ENCODE measurements at regions not wholly inside any gene's neighbourhood (a gene's known extent, or its start where the extent isn't known, plus 50 kb on each side); places are given as distances from the start of the nearest gene placed in this dataset.

GRCh38 chr6:147078602-147079001 lies 125.6 kb upstream of the STXBP5 start:
- Histone ChIP-seq H3K36me3 (replicated peaks; ENCODE audit: insufficient read depth, low read length) (no peaks in the 10 kb centered on the region), H3K27me3 (replicated peaks; ENCODE audit: insufficient read depth, low read length) (no peaks in the 10 kb centered on the region), H3K9me2 (replicated peaks; ENCODE audit: insufficient read depth, low read length) (no peaks in the 10 kb centered on the region), H3K4me3 (ENCODE audit: low read length) (no peak overlapping the region), H3K9me3 (replicated peaks; ENCODE audit: insufficient read depth, low read length) (no peaks in the 10 kb centered on the region), H3F3A (ENCODE audit: insufficient read depth, low read length) (no peaks in the 10 kb centered on the region), H3K4me1 (ENCODE audit: low read length) (no peaks in the 10 kb centered on the region), H2AFZ (ENCODE audit: low read length) (no peak overlapping the region), H3K9ac (ENCODE audit: low read length) (no peak overlapping the region), H3K79me2 (ENCODE audit: low read length) (no peaks in the 10 kb centered on the region), H3K27ac (ENCODE audit: low read length) (no peak overlapping the region), H3K4me2 (ENCODE audit: low read depth, low read length) (no peak overlapping the region), H4K20me1 (ENCODE audit: insufficient read depth, low read length) (no peaks in the 10 kb centered on the region)
- DNase-seq = no peak
- TF ChIP-seq, protein P1, sequence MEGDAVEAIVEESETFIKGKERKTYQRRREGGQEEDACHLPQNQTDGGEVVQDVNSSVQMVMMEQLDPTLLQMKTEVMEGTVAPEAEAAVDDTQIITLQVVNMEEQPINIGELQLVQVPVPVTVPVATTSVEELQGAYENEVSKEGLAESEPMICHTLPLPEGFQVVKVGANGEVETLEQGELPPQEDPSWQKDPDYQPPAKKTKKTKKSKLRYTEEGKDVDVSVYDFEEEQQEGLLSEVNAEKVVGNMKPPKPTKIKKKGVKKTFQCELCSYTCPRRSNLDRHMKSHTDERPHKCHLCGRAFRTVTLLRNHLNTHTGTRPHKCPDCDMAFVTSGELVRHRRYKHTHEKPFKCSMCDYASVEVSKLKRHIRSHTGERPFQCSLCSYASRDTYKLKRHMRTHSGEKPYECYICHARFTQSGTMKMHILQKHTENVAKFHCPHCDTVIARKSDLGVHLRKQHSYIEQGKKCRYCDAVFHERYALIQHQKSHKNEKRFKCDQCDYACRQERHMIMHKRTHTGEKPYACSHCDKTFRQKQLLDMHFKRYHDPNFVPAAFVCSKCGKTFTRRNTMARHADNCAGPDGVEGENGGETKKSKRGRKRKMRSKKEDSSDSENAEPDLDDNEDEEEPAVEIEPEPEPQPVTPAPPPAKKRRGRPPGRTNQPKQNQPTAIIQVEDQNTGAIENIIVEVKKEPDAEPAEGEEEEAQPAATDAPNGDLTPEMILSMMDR (IDR thresholded peaks at IDR 0.05; ENCODE audit: low read length) = no peak
- TF ChIP-seq EZH2phosphoT487 (IDR thresholded peaks at IDR 0.05; ENCODE audit: low read length) = no peak
- TF ChIP-seq EZH2 (optimal IDR thresholded peaks at IDR 0.05; ENCODE audit: low read depth, low read length) = no peak

GRCh38 chr6:147080225-147080624 lies 124.0 kb upstream of the STXBP5 start:
- no peak overlapping the region for H3K9ac ChIP-seq (ENCODE audit: low read length)
- TF ChIP-seq EZH2phosphoT487 (IDR thresholded peaks at IDR 0.05; ENCODE audit: low read length) (no peak), EZH2 (optimal IDR thresholded peaks at IDR 0.05; ENCODE audit: low read depth, low read length) (no peak)
- TF ChIP-seq, protein P1 (IDR thresholded peaks at IDR 0.05; ENCODE audit: low read length) = no peak
- no peaks in the 10 kb centered on the region for H3K9me3 ChIP-seq (replicated peaks; ENCODE audit: insufficient read depth, low read length)
- H3K4me3 ChIP-seq (ENCODE audit: low read length) = no peak overlapping the region
- no peak for DNase-seq
- H3K9me2 ChIP-seq (replicated peaks; ENCODE audit: insufficient read depth, low read length) = no peaks in the 10 kb centered on the region
- H3K27ac ChIP-seq (ENCODE audit: low read length) = no peak overlapping the region
- no peaks in the 10 kb centered on the region for H3K36me3 ChIP-seq (replicated peaks; ENCODE audit: insufficient read depth, low read length)
- H3K4me2 ChIP-seq (ENCODE audit: low read depth, low read length) = no peak overlapping the region
- no peaks in the 10 kb centered on the region for H4K20me1 ChIP-seq (ENCODE audit: insufficient read depth, low read length)
- H3K27me3 ChIP-seq (replicated peaks; ENCODE audit: insufficient read depth, low read length) = no peaks in the 10 kb centered on the region
- H3F3A ChIP-seq (ENCODE audit: insufficient read depth, low read length) = no peaks in the 10 kb centered on the region
- H3K4me1 ChIP-seq (ENCODE audit: low read length) = no peaks in the 10 kb centered on the region
- no peaks in the 10 kb centered on the region for H3K79me2 ChIP-seq (ENCODE audit: low read length)
- H2AFZ ChIP-seq (ENCODE audit: low read length) = no peak overlapping the region

- Histone ChIP-seq H3F3A (ENCODE audit: insufficient read depth, low read length) (no peaks in the 10 kb centered on the region), H3K4me2 (ENCODE audit: low read depth, low read length) (no peak overlapping the region), H3K4me3 (ENCODE audit: low read length) (no peak overlapping the region), H2AFZ (ENCODE audit: low read length) (no peak overlapping the region), H3K36me3 (replicated peaks; ENCODE audit: insufficient read depth, low read length) (no peaks in the 10 kb centered on the region), H3K27me3 (replicated peaks; ENCODE audit: insufficient read depth, low read length) (no peaks in the 10 kb centered on the region), H3K9me2 (replicated peaks; ENCODE audit: insufficient read depth, low read length) (no peaks in the 10 kb centered on the region), H4K20me1 (ENCODE audit: insufficient read depth, low read length) (no peaks in the 10 kb centered on the region), H3K79me2 (ENCODE audit: low read length) (no peaks in the 10 kb centered on the region), H3K9me3 (replicated peaks; ENCODE audit: insufficient read depth, low read length) (no peaks in the 10 kb centered on the region), H3K4me1 (ENCODE audit: low read length) (no peaks in the 10 kb centered on the region), H3K9ac (ENCODE audit: low read length) (no peak overlapping the region), H3K27ac (ENCODE audit: low read length) (no peak overlapping the region)
- TF ChIP-seq, protein P1 (IDR thresholded peaks at IDR 0.05; ENCODE audit: low read length) = no peak
- TF ChIP-seq EZH2 (optimal IDR thresholded peaks at IDR 0.05; ENCODE audit: low read depth, low read length) = no peak
- TF ChIP-seq EZH2phosphoT487 (IDR thresholded peaks at IDR 0.05; ENCODE audit: low read length) = no peak
- no peak for DNase-seq
These were observed 123.1 kb upstream of the STXBP5 start for GRCh38 chr6:147081076-147081609.

Data from MM.1S (cell line).